Keratinocyte (primary cell): ENCODE measurements at regions not wholly inside any gene's neighbourhood (a gene's known extent, or its start where the extent isn't known, plus 50 kb on each side); places are given as distances from the start of the nearest gene placed in this dataset.

Experiments
- DNase-seq: peaks from one replicate; pipeline ENCODE4 v3.0.0-alpha.2; 2011; ENCODE audit warnings: low read depth, missing footprints, low spot score
- FAIRE-seq: peaks from 2 replicates; lab custom pipeline; 2011; peaks lifted over from hg19 to GRCh38; lab: Jason Lieb, UNC
- H2AFZ ChIP-seq: 2 replicates; pipeline ENCODE4 v1.6.0; 2012; ENCODE audit warnings: low read length, control low read depth, inconsistent platforms; ENCODE audit not compliant: control insufficient read depth
- H3K27ac ChIP-seq: 2 replicates; pipeline ENCODE4 v1.5.1; 2011; ENCODE audit warnings: low read length; ENCODE audit not compliant: control insufficient read depth, insufficient read depth
- H3K27me3 ChIP-seq: 3 replicates; pipeline ENCODE4 v1.6.0; 2011; ENCODE audit warnings: low read length; ENCODE audit not compliant: control insufficient read depth, insufficient read depth; ENCODE audit errors: extremely low read depth
- H3K36me3 ChIP-seq, 2 experiments: 2 replicates in 1 of 2; 3 replicates in 1 of 2; pipeline ENCODE4 v1.5.1; 2011; ENCODE audit warnings: low read length in 2 of 2, mild to moderate bottlenecking in 1 of 2; ENCODE audit not compliant: control insufficient read depth in 2 of 2, insufficient read depth in 2 of 2; ENCODE audit errors: extremely low read depth in 1 of 2
- H3K4me1 ChIP-seq: 3 replicates; pipeline ENCODE4 v1.5.1; 2011; ENCODE audit warnings: low read length; ENCODE audit not compliant: control insufficient read depth, insufficient read depth; ENCODE audit errors: extremely low read depth
- H3K4me2 ChIP-seq: 3 replicates; pipeline ENCODE4 v1.6.0; 2011; ENCODE audit warnings: low read depth, low read length; ENCODE audit not compliant: control insufficient read depth, insufficient read depth; ENCODE audit errors: extremely low read depth
- H3K4me3 ChIP-seq, 3 experiments: fragments of 200-600 bp in 1 of 3; sonication (generic) in 1 of 3; 2 replicates in 2 of 3; 3 replicates in 1 of 3; pipeline ENCODE4 v1.5.1; 2011 to 2016; ENCODE audit warnings: low read length in 3 of 3, mild to moderate bottlenecking in 3 of 3, control low read depth in 2 of 3, inconsistent platforms in 1 of 3, low read depth in 1 of 3, mixed read lengths in 1 of 3, mixed run types in 1 of 3, moderate library complexity in 1 of 3; ENCODE audit not compliant: control insufficient read depth in 2 of 3, insufficient read depth in 2 of 3; ENCODE audit errors: extremely low read depth in 1 of 3
- H3K79me2 ChIP-seq: 2 replicates; pipeline ENCODE4 v1.6.0; 2012; ENCODE audit warnings: low read length; ENCODE audit not compliant: control insufficient read depth, insufficient read depth
- H3K9ac ChIP-seq: 3 replicates; pipeline ENCODE4 v1.6.0; 2011; ENCODE audit warnings: low read length; ENCODE audit not compliant: control insufficient read depth, insufficient read depth; ENCODE audit errors: extremely low read depth
- H3K9me1 ChIP-seq: 3 replicates; pipeline ENCODE4 v1.6.0; 2011; ENCODE audit warnings: low read length; ENCODE audit not compliant: control insufficient read depth, insufficient read depth; ENCODE audit errors: extremely low read depth
- H3K9me3 ChIP-seq: 2 replicates; pipeline ENCODE4 v1.5.1; 2012; ENCODE audit warnings: low read depth, low read length; ENCODE audit not compliant: control insufficient read depth
- H4K20me1 ChIP-seq: 3 replicates; pipeline ENCODE4 v1.6.0; 2011; ENCODE audit warnings: low read length; ENCODE audit not compliant: control insufficient read depth, insufficient read depth; ENCODE audit errors: extremely low read depth
- EZH2 ChIP-seq: IDR thresholded peaks from one replicate; pipeline ENCODE4 v1.6.1; 2012; ENCODE audit warnings: inconsistent platforms, mild to moderate bottlenecking, low read length, moderate library complexity
- dilution Hi-C: fragments of 300-500 bp; cut with MboI; formaldehyde crosslinking; loops from one replicate; pipeline ENCODE4 v1.7.0; 2020; ENCODE audit warnings: low sequenced_read_pairs; ENCODE audit not compliant: extremely low pct_ligation_motif_present
- TF ChIP-seq, protein P1 (sequence below), 3 experiments: IDR thresholded peaks in 1 of 3; conservative IDR thresholded peaks in 1 of 3; optimal IDR thresholded peaks in 1 of 3; 2 replicates in 2 of 3; 3 replicates in 1 of 3; pipeline versions ENCODE3 to v1.5.1; 2011; ENCODE audit warnings: low read length in 3 of 3, mild to moderate bottlenecking in 3 of 3, moderate library complexity in 2 of 3, control low read depth in 1 of 3, inconsistent platforms in 1 of 3; ENCODE audit not compliant: insufficient read depth in 2 of 3; ENCODE audit errors: extremely low read depth in 1 of 3

DNA sequence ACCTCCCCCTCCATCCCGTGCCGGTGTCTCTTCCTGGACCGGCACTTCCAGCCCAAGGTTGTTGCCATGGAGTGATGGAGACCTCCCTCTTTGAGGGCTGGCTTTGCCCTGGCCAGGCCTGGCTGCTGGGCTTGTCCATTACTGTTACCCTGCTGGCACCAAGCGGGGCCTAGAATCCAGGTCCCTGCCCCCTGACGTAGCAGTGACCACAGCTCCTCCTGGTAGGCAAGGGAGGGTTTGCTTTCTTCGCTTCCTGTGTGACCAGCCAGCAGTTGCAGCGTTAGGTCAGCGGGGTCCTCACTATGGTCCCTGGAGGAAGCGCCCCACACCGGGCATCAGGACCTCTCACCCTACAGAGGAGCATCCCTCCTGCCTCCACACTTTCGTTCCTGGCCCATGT is 146.7 kb upstream of the COL5A1 start:
- no peaks in the 10 kb centered on the region for H3K79me2 ChIP-seq
- TF ChIP-seq, protein P1, sequence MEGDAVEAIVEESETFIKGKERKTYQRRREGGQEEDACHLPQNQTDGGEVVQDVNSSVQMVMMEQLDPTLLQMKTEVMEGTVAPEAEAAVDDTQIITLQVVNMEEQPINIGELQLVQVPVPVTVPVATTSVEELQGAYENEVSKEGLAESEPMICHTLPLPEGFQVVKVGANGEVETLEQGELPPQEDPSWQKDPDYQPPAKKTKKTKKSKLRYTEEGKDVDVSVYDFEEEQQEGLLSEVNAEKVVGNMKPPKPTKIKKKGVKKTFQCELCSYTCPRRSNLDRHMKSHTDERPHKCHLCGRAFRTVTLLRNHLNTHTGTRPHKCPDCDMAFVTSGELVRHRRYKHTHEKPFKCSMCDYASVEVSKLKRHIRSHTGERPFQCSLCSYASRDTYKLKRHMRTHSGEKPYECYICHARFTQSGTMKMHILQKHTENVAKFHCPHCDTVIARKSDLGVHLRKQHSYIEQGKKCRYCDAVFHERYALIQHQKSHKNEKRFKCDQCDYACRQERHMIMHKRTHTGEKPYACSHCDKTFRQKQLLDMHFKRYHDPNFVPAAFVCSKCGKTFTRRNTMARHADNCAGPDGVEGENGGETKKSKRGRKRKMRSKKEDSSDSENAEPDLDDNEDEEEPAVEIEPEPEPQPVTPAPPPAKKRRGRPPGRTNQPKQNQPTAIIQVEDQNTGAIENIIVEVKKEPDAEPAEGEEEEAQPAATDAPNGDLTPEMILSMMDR (optimal IDR thresholded peaks at IDR 0.05 in 1 of 3, IDR thresholded peaks at IDR 0.05 in 1 of 3, conservative IDR thresholded peaks at IDR 0.05 in 1 of 3; ENCODE audit: extremely low read depth in 1 of 3, insufficient read depth in 2 of 3, low read length in 3 of 3), result no peak
- TF ChIP-seq EZH2, result no peak
- H3K27ac ChIP-seq, result no peak overlapping the region
- DNase-seq (no peak), FAIRE-seq (no peak)
- no peaks in the 10 kb centered on the region for H3K9me1 ChIP-seq
- H3K4me3 ChIP-seq, result no peak overlapping the region
- H3K9me3 ChIP-seq, result no peaks in the 10 kb centered on the region
- H3K27me3 ChIP-seq, result no peaks in the 10 kb centered on the region
- no peaks in the 10 kb centered on the region for H3K4me1 ChIP-seq
- H3K4me2 ChIP-seq, result no peak overlapping the region
- no peaks in the 10 kb centered on the region for H3K36me3 ChIP-seq
- dilution Hi-C loops, result no loop called here
- H3K9ac ChIP-seq, result no peak overlapping the region
- no peak overlapping the region for H2AFZ ChIP-seq
- no peaks in the 10 kb centered on the region for H4K20me1 ChIP-seq

DNA sequence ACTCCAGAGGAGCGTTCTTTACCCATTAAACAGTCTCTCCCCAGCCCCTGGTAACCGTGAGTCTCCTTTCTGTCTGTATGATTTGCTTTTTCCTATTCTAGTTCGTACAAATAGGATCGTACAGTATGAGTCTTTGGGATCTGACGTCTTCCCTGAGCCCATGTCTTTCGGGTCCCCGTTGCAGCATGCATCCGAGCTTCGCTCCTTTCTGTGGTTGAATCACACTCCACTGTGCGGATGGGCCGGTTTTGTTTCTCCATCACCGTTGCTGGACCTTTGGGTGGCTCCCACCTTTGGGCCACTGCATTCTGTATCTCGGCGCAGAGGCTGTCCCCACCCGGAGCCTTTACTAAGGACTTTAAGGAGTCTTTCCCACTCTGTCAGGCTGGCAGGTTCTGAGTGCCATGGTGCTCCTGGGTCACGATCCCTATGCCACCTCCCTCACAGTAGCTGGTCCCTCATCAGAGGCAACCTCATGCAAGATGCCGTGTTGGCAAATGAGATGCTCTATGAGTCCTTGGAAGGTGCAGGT is 145.7 kb upstream of the COL5A1 start:
- Histone ChIP-seq H4K20me1 (no peaks in the 10 kb centered on the region), H3K9ac (no peak overlapping the region), H3K27me3 (peaks cover 5% of the 10 kb centered on the region)

More for the DNA sequence above, 145.7 kb upstream of the COL5A1 start:
- H2AFZ ChIP-seq, result no peak overlapping the region
- no peak for DNase-seq
- H3K4me3 ChIP-seq, result no peak overlapping the region
- H3K9me3 ChIP-seq, result no peaks in the 10 kb centered on the region
- FAIRE-seq, result no peak
- no peak for TF ChIP-seq EZH2
- TF ChIP-seq, protein P1 (optimal IDR thresholded peaks at IDR 0.05 in 1 of 3, IDR thresholded peaks at IDR 0.05 in 1 of 3, conservative IDR thresholded peaks at IDR 0.05 in 1 of 3; ENCODE audit: extremely low read depth in 1 of 3, insufficient read depth in 2 of 3, low read length in 3 of 3), result no peak
- H3K79me2 ChIP-seq, result no peaks in the 10 kb centered on the region
- dilution Hi-C loops, result no loop called here
- no peaks in the 10 kb centered on the region for H3K4me1 ChIP-seq
- H3K36me3 ChIP-seq, result no peaks in the 10 kb centered on the region
- no peak overlapping the region for H3K4me2 ChIP-seq
- no peaks in the 10 kb centered on the region for H3K9me1 ChIP-seq
- H3K27ac ChIP-seq, result no peak overlapping the region
